ENCODE measurements at regions not wholly inside any gene's neighbourhood (a gene's known extent, or its start where the extent isn't known, plus 50 kb on each side); places are given as distances from the start of the nearest gene placed in this dataset.
"Not testable (repeated sequence)": the region's sequence is repeated elsewhere in the genome, so short reads cannot be mapped to it uniquely, and the experiment has no call there.

DNA sequence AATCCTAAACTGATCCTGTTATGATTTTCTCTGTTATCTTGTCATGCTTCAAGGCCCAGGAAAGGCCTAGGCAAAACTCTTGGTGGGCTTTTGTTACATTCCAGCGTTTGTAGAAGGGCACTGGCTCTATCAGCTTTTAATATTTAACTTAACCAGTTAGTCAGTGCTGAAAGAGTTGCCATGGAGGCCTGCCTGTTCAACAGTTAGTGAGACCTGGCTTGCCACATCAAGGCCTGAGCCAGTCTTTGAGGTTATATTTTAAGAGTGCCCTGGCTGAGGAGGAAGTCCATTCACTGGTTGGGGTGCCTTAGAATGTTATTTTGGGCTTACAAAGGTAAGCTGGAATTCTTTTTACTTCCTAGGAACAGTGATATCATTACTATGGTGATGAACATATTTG is 144.1 kb upstream of the NRG3 start:
- DNase-seq, result no peak

DNA sequence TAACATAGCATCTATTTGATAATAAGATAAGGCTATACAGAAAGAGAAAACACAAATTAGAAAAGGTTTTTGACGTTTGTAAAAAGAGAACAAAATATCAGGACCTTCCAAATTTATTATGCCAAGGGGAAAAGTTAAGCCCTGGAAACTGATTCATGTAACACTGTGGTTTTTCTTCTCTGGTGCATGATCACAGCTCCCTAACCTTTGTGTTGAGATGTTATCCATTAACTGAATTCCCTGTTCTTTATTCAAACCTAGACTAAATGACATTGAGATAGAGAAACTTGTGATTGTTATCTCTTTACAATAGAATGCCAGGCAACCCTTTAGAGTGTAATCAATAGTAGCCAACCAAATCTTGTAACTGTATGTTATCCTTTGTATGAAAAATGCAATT is 141.5 kb upstream of the NRG3 start:
- DNase-seq, result no peak

DNA sequence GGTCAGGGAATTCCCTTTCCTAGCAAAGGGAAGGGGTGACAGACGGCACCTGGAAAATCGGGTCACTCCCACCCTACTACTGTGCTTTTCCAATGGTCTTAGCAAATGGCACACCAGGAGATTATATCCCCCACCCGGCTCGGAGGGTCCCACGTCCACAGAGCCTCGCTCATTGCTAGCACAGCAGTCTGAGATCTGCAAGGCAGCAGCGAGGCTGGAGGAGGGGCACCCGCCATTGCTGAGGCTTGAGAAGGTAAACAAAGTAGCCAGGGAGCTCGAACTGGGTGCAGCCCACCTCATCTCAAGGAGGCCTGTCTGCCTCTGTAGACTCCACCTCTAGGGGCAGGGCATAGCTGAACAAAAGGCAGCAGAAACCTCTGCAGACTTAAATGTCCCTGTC is 139.8 kb upstream of the NRG3 start:
- not testable (repeated sequence) for DNase-seq

DNA sequence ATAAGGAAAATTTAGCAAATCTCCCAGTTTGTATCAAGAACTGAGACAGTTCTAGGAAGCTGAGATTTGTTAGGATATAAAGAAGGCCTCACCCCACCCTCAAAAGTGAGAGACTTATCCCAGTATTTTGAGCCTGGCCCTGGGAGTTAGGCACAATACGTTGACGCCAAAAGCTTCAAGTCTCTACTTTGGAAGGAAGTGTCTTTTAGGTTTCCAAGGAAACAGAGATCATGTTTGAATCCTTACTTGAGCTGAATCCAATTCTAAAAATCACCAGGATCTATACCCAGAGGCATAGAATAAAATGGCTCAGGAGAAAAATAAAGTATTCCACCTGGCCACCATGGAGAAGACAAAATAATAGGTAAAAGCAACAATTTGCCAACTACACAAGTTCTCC is 115.9 kb upstream of the NRG3 start:
- DNase-seq, result no peak

DNA sequence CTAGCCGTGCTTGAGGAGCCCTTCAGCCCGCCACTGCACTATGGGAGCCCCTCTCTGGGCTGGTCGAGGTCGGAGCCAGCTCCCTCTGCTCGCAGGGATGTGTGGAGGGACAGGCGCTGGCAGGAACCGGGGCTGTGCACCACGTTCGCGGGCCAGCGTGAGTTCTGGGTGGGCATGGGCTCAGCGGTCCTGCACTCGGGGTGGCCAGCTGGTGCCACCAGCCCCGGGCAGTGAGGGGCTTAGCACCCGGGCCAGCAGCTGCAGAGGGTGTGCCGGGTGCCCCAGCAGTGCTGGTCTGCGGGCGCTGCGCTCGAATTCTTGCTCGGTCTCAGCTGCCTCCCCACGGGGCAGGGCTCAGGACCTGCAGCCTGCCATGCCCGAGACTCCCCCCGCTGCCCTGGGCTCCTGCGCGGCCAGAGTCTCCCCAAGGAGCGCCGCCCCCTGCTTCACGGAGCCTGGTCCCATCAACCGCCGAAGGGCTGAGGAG is 90.8 kb upstream of the NRG3 start:
- no peak for DNase-seq

DNA sequence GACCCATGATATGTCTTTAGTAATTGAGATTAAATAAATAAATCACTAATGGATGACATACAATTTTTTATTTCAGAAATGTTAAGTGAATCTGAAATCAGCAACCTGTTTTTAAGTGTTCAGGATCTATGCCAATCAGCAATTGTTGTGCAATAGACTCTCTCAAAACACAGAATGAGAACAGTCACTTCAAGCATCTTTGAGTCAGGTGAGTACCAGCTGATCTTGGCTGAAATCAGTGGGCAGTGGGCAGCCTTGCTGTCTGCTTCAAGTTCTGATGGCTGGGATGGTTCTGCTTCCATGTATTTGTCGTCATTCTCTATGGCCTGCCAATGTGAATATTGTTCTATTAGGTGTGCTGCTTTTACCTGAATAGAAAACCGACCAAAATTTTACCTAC is 82.3 kb upstream of the NRG3 start:
- no peak for DNase-seq

DNA sequence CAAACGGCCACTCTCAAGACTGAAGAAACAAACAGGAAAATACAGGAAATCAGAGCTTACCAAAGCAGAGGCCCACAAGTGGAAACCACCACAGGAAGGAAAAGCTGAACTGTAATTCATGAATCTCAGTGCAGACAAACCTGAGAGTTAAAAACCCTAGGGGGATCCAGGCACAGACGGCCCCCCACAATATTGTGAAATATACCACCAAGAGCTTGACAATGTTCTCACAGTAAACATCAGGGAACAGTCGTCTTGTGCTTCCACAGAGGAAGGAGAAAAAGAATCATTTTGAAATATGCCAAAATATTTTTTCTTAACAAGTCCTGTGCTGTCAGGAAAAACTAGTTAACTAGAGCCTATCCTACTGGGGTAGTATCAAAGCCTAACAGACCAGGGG is 68.2 kb upstream of the NRG3 start:
- no peak for DNase-seq

DNA sequence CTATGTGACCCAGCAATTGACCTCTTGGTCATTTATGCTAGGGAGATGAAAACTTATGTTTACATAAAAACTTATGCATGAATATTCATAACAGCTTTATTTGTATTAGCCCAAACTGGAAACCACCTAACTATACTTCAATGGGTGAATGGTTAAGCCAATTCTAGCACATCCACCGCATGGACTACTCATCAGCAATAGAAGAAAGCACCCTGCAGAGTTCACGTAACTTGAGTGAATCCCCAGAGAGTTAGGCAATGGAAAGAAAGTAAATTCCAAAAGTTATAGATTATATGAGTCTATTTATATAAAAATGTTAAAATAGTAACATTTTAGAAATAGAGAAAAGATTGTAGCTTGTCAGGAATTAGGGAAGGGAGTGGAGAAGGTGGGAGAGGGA is 60.2 kb upstream of the NRG3 start:
- DNase-seq, result no peak

DNA sequence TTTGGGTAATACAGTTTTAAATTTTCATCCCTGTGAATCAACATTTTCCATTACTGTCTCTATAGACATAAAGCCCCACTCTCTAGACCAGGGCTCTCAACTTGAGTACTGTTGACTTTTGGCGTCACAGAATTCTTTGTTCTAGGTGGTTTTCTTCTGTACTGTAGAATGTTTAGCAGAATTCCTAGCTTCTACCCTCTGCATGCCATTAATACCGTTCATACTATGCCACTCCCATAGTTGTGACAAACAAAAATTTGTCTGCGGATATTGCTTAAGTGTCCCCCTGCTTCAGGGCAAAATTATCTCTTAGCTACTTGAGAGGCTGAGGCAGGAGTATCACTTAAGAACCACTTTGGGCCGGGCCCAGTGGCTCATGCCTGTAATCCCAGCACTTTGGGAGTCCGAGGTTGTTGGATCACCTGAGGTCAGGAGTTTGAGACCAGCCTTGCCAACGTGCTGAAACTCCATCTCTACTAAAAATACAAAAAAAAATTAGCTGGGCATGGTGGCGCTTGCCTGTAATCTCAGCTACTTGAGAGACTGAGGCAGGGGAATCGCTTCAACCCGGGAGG is 57.3 kb upstream of the NRG3 start:
- DNase-seq, result no peak

DNA sequence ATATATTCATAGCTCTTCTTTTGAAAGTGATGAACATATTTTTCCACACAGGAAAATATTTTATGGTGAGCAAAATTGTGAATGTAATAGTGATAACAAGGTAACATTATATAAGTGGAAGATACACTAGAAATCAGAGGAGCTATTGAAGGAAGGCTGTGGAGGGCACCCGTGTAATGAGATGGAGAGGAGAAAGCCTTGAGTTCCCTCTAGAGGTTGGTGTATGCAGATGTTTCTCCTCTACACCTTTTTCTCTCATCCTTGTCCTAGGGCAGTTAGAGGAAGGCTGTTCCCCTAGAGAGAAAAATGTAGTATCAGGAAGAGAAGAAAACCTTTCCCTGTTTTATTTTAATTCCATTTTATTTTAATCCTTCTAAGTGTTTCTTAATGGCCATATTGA is 54.6 kb upstream of the NRG3 start:
- DNase-seq, result no peak
